BE2C (cell line): ENCODE measurements at regions not wholly inside any gene's neighbourhood (a gene's known extent, or its start where the extent isn't known, plus 50 kb on each side); places are given as distances from the start of the nearest gene placed in this dataset.
"Not testable (repeated sequence)": the region's sequence is repeated elsewhere in the genome, so short reads cannot be mapped to it uniquely, and the experiment has no call there.

Experiments
- DNase-seq: peaks from one replicate; pipeline ENCODE4 v3.0.0-alpha.2; 2020
- H3K27me3 ChIP-seq: fragments of 250-450 bp; sonication (Bioruptor Pico); 2 replicates; pipeline ENCODE4 v1.5.1; 2020; ENCODE audit warnings: mild to moderate bottlenecking
- H3K36me3 ChIP-seq: fragments of 250-450 bp; sonication (Bioruptor Pico); 2 replicates; pipeline ENCODE4 v1.5.1; 2020; ENCODE audit warnings: mild to moderate bottlenecking
- H3K4me1 ChIP-seq: fragments of 250-450 bp; sonication (Bioruptor Pico); 2 replicates; pipeline ENCODE4 v1.5.1; 2020
- H3K4me3 ChIP-seq: 2 replicates; pipeline ENCODE4 v1.5.1; 2011; ENCODE audit warnings: low read depth, low read length
- H3K9me3 ChIP-seq: fragments of 250-450 bp; sonication (Bioruptor Pico); 2 replicates; pipeline ENCODE4 v1.5.1; 2020
- CTCF ChIP-seq: IDR thresholded peaks from 2 replicates; pipeline ENCODE4 v1.5.1; 2012; ENCODE audit warnings: mild to moderate bottlenecking, low read depth, low read length

- H3K9me3 ChIP-seq: no peaks in the 10 kb centered on the region
- peak overlapping the region; percentile 23; the same call in 1 of the 2 replicates for H3K4me3 ChIP-seq
- no peak for DNase-seq
- H3K4me1 ChIP-seq: no peaks in the 10 kb centered on the region; the same call in 1 of the 2 replicates
- H3K27me3 ChIP-seq: peaks cover 50% of the 10 kb centered on the region
- TF ChIP-seq CTCF: no peak
- no peaks in the 10 kb centered on the region for H3K36me3 ChIP-seq
Measured at GRCh38 chr13:99085808-99086266, 108.0 kb upstream of the DOCK9 start.

DNA sequence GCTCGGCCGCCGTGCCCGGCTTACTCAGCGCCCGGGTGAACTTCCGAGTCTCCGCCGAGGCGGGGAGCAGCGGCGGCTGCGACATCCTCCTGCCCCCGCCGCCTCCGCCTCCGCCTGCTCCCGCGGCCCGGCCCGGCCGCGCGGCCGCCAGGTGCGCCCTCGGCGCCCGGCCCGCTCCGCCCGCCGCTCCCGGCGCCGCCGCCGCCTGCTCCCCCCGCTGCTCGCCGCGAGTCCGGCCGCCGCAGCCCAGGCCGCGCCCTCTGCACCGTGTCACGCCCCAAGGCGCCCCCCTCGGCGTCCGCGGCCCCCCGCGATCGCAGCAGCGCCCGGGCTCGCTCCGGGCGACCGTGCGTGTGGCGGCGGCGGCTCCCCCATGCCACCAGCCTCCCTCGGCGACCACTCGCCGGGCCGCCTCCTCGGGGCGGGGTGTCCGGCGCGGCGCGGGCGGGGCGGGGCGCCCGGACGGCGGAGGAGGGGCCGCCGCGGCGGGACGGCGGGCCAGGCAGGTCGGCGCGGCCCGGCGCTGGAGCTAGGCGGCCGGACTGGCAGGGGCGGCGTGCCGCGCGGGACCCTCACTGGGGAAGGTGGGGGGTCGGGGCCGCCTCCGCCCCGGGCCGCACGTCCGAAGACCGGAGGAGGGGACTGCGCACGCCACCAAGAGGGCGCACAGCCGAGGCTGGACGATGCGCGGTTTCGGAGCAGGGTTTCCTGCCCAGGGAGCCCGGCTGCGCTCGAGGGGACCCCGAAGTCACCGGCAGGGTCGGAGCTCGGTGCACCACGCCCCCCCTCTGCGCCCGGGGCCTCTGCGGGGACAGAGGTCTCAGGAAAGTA lies 108.6 kb upstream of the DOCK9 start:
- Histone ChIP-seq H3K36me3 (no peaks in the 10 kb centered on the region), H3K27me3 (peaks cover 56% of the 10 kb centered on the region), H3K4me1 (no peaks in the 10 kb centered on the region; the same call in 1 of the 2 replicates), H3K9me3 (no peaks in the 10 kb centered on the region), H3K4me3 (peak overlapping the region; percentile 81)
- DNase-seq: peak; percentile 60
- no peak for TF ChIP-seq CTCF

GRCh38 chr13:99087098-99087953 lies 109.5 kb upstream of the DOCK9 start:
- Histone ChIP-seq H3K36me3 (no peaks in the 10 kb centered on the region), H3K4me3 (peak overlapping the region; percentile 81), H3K9me3 (no peaks in the 10 kb centered on the region), H3K4me1 (no peaks in the 10 kb centered on the region; the same call in 1 of the 2 replicates), H3K27me3 (peaks cover 57% of the 10 kb centered on the region)
- TF ChIP-seq CTCF: peak; percentile 17; the same call in 1 of the 2 replicates
- peak; percentile 92 for DNase-seq

DNA sequence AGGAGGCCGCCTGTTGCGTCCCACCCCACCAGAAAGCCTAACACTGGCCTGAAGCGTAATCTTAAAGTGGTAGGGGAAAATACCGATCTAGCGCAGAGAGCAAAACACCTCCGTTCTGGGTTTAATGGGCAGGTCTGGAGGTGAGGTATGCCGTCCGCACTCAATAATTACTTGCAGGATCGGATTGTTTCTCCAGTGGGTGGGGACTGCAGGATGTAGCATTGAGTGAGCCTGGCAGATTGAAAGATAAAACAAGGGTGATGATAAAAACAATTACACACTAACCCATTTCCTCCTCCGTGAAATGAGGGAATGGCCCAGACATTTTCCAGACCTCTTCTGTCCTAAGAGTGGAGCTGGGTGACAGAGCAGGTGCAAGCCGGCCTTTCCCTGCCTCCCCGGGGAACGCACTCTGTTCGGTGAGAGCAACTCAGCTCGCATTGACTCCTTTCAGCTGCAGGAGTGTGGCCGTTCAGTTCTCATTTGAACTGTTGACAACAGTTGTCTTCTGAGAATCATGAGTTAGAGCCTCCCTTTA lies 110.2 kb upstream of the DOCK9 start:
- Histone ChIP-seq H3K27me3 (peaks cover 57% of the 10 kb centered on the region), H3K36me3 (no peaks in the 10 kb centered on the region), H3K4me1 (no peaks in the 10 kb centered on the region; the same call in 1 of the 2 replicates), H3K9me3 (no peaks in the 10 kb centered on the region), H3K4me3 (peak overlapping the region; percentile 81)
- no peak for TF ChIP-seq CTCF
- DNase-seq: peak; percentile 36

DNA sequence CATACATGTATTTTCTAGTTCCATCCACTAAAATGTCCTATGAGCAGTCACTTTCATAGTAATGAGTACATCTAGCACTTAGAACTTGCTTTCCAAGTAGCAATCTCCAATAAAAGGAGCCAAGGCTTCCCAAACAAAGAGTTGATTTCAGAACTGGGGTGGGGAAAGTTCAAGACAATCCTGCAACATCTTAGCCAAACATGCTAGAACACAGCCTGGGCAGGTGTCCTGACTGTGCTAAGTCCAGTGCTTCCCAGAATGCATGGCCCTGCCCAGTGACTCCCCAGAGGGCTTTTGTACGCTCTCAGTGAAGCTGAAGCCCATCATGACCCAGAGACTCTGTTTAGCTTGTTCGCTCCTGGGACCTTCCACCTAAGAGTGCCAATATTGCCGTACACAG lies 106.7 kb upstream of the UBAC2 start:
- no peak for TF ChIP-seq CTCF
- no peaks in the 10 kb centered on the region for H3K36me3 ChIP-seq
- H3K4me3 ChIP-seq: no peak overlapping the region
- H3K4me1 ChIP-seq: no peaks in the 10 kb centered on the region
- peaks cover 22% of the 10 kb centered on the region for H3K27me3 ChIP-seq
- no peak for DNase-seq
- no peaks in the 10 kb centered on the region for H3K9me3 ChIP-seq

- H3K9me3 ChIP-seq, H3K4me1 ChIP-seq, DNase-seq, H3K4me3 ChIP-seq, H3K27me3 ChIP-seq, H3K36me3 ChIP-seq: not testable (repeated sequence)
Measured at GRCh38 chr13:99101831-99102230, 98.8 kb upstream of the UBAC2 start.
